Glutamatergic neuron (in vitro differentiated cells): ENCODE measurements at regions not wholly inside any gene's neighbourhood (a gene's known extent, or its start where the extent isn't known, plus 50 kb on each side); places are given as distances from the start of the nearest gene placed in this dataset.

ENCODE experiments used
- DNase-seq: peaks from one replicate; pipeline ENCODE4 v3.0.0; 2022
- H3K27ac Mint-ChIP-seq: one replicate; pipeline ENCODE4 v1.8.0; 2020; ENCODE audit warnings: mild to moderate bottlenecking, mixed read lengths, inconsistent platforms; ENCODE audit not compliant: unreplicated experiment
- H3K27me3 Mint-ChIP-seq: one replicate; pipeline ENCODE4 v1.8.0; 2020; ENCODE audit warnings: mild to moderate bottlenecking, moderate library complexity, mixed read lengths, inconsistent platforms; ENCODE audit not compliant: unreplicated experiment
- H3K36me3 Mint-ChIP-seq: one replicate; pipeline ENCODE4 v1.8.0; 2020; ENCODE audit warnings: mild to moderate bottlenecking, mixed read lengths, inconsistent platforms; ENCODE audit not compliant: unreplicated experiment
- H3K4me1 Mint-ChIP-seq: one replicate; pipeline ENCODE4 v1.8.0; 2020; ENCODE audit warnings: mild to moderate bottlenecking, low read depth, mixed read lengths, inconsistent platforms; ENCODE audit not compliant: unreplicated experiment
- H3K4me3 Mint-ChIP-seq: one replicate; pipeline ENCODE4 v1.8.0; 2020; ENCODE audit warnings: mild to moderate bottlenecking, mixed read lengths, inconsistent platforms; ENCODE audit not compliant: unreplicated experiment
- H3K9me3 Mint-ChIP-seq: one replicate; pipeline ENCODE4 v1.8.0; 2020; ENCODE audit warnings: mild to moderate bottlenecking, moderate library complexity, mixed read lengths, inconsistent platforms; ENCODE audit not compliant: unreplicated experiment
- CTCF ChIP-seq: fragments of 200-600 bp; sonication (generic); IDR thresholded peaks from one replicate; pipeline ENCODE4 v1.5.0; 2021; ENCODE audit not compliant: partially characterized antibody, unreplicated experiment

DNA sequence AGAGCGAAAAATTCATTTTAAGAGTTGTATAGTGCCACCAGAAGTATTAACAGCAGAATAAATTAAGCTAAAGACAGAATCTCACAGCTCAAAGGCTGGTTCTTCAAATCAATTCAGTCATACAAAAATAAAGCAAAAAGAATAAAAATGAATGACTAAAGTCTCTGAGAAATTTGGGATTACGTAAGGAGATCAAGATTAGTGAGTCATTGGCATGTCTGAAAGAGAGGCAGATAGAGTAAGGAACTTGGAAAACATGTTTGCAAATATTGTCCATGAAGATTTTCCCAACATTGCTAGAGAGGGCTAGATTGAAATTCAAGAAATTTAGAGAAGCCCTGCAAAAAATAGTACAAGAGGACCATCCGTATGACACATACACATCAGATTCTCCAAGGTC lies 1413.9 kb upstream of the ADGRB3 start:
- Mint-ChIP-seq H3K4me1 (no peaks in the 10 kb centered on the region), H3K36me3 (no peaks in the 10 kb centered on the region), H3K27ac (no peak overlapping the region), H3K4me3 (no peak overlapping the region), H3K27me3 (peaks cover 5% of the 10 kb centered on the region), H3K9me3 (peaks cover 2% of the 10 kb centered on the region)
- TF ChIP-seq CTCF, result no peak
- DNase-seq, result no peak

GRCh38 chr6:67219346-67219745 lies 1415.7 kb upstream of the ADGRB3 start:
- peaks cover 2% of the 10 kb centered on the region for H3K9me3 Mint-ChIP-seq
- no peak overlapping the region for H3K27ac Mint-ChIP-seq
- peaks cover 5% of the 10 kb centered on the region for H3K27me3 Mint-ChIP-seq
- H3K4me3 Mint-ChIP-seq, result no peak overlapping the region
- no peaks in the 10 kb centered on the region for H3K36me3 Mint-ChIP-seq
- no peak for DNase-seq
- no peak for TF ChIP-seq CTCF
- no peaks in the 10 kb centered on the region for H3K4me1 Mint-ChIP-seq

DNA sequence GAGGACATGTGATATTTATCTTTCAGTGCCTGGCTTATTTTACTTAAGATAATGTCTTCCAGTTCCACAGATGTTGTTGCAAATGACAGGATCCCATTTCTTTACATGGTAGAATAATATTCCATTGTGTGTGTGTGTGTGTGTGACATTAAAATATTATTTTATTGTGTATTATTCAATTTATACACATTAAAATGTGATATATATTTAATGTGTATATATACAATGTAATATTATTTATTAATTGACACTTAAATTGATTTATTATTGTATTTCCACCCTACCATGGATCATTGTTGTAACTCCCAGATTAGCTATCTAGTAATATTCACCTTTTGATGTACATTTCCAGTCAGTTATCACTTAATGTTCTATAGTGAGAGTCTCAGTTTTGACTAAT lies 1422.5 kb upstream of the ADGRB3 start:
- no peak for DNase-seq
- Mint-ChIP-seq H3K27me3 (no peaks in the 10 kb centered on the region), H3K4me1 (no peaks in the 10 kb centered on the region), H3K36me3 (no peaks in the 10 kb centered on the region), H3K27ac (no peak overlapping the region), H3K9me3 (no peaks in the 10 kb centered on the region), H3K4me3 (no peak overlapping the region)
- no peak for TF ChIP-seq CTCF

GRCh38 chr6:67210450-67210849 lies 1424.6 kb upstream of the ADGRB3 start:
- TF ChIP-seq CTCF, result no peak
- Mint-ChIP-seq H3K4me3 (no peak overlapping the region), H3K27me3 (no peaks in the 10 kb centered on the region), H3K9me3 (no peaks in the 10 kb centered on the region), H3K36me3 (no peaks in the 10 kb centered on the region), H3K4me1 (no peaks in the 10 kb centered on the region), H3K27ac (no peak overlapping the region)
- DNase-seq, result no peak

DNA sequence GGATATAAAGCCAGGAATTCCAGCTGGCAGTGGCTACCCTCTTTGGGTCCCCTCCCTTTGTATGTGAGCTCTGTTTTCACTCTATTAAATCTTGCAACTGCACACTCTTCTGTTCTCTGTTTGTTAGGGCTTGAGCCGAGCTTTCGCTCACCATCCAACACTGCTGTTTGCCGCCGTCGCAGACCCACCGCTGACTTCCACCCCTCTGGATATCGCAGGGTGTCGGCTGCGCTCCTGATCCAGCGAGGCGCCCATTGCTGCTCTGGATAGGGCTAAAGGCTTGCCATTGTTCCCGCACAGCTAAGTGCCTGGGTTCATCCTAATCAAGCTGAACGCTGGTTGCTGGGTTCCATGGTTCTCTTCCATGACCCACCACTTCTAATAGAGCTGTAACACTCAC lies 1433.5 kb upstream of the ADGRB3 start:
- H3K36me3 Mint-ChIP-seq, result peaks cover 7% of the 10 kb centered on the region
- peaks cover 3% of the 10 kb centered on the region for H3K27me3 Mint-ChIP-seq
- H3K27ac Mint-ChIP-seq, result no peak overlapping the region
- no peaks in the 10 kb centered on the region for H3K4me1 Mint-ChIP-seq
- no peak for TF ChIP-seq CTCF
- peaks cover 2% of the 10 kb centered on the region for H3K9me3 Mint-ChIP-seq
- H3K4me3 Mint-ChIP-seq, result no peak overlapping the region
- DNase-seq, result no peak
